ENCODE measurements at regions not wholly inside any gene's neighbourhood (a gene's known extent, or its start where the extent isn't known, plus 50 kb on each side); places are given as distances from the start of the nearest gene placed in this dataset.
"Not testable (repeated sequence)": the region's sequence is repeated elsewhere in the genome, so short reads cannot be mapped to it uniquely, and the experiment has no call there.

- no peak for DNase-seq
Measured at GRCh38 chr3:80408030-80408721, 640.4 kb upstream of the ROBO1 start.

DNA sequence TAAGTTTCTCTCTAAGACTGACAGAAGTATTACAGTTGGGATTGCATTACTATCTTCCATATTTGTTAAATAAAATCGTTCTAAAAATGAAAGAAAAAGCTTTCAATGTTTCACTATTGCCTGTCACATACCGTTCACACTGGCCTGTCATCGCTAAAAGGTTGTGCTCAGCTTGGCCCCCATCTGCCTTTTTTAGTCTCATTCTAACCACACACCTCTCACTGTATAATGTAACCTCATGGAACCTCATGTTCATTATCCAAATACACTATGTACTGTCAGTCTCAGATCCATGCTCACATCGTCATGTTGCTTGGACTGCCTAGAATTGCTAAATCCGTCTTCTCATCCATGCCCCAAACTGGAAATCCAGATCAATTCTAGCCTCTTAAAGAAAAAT is 637.8 kb upstream of the ROBO1 start:
- DNase-seq, result no peak

GRCh38 chr3:80395023-80395422 is 627.2 kb upstream of the ROBO1 start:
- DNase-seq, result no peak

DNA sequence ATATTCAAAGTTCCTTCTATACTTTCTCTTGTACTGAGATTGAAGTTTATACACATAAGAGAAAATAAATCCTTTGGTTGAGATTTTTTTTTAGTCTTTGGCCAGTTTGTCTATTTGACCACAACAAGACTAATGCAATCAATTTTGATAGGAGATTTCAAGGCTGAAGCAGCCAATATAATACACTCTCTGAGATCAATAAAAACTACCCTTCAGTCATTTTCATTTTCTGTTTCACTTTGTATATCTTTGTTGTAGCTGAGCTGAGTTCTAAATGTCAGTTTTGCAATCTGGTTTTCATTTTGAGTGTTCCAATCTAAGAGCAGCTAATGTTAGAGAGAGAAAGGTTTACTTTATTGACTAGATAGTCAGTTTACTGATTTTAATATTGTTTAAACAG is 623.8 kb upstream of the ROBO1 start:
- peak; percentile 4 for DNase-seq

DNA sequence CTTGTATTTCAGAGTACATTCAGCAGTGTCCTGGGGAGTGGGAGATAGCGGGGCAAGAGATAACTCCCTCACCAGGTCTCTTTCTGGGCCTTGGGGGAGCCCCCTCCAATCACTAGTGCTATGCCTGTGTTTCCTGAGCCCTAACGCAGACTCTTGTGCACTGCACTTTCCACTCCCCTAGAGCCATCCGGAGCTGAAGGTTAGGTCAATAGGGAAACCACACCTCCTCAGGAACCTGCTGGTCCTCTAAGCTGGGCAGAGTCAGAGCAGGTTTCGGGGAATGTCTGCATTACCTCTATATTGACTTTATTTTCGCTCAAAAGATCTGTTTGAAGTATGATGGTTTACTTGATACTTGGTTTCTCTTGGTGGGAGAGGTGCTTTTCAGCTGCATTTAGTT is 617.0 kb upstream of the ROBO1 start:
- no peak for DNase-seq

DNA sequence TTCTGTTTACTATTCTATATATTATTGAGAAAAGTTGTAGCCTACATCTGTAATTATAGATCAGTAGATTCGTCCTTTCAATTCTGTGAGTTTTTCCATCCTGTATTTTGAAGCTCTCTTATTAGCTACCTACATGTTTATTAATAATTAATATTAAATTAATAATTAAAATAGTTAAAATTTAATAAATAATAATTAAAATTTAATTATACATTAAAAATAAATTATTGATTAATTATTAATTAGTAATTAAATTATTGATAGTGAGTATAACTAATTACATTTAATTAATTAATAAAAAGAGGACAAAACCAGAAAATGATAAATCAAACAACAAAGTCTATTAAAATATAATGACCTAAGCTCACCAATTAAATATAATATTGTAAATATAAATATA is 606.6 kb upstream of the ROBO1 start:
- no peak for DNase-seq

DNA sequence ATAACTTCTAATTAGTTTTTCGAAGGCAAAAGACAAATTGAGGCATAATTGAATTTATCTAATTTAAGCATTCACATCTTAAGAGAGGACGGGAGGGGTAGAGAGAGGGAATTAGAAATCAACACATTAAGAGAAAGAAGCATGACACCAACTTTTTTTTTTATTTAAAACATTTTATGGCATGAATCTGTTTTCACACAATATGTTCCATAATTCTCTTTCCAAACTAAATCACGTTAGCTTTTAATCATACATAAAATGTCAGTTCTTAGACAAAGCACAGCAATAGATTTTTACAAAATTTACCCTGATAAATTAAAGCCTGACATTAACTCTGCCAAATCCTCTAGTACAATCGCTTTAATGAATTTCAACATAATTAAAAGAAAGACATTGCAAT is 600.8 kb upstream of the ROBO1 start:
- DNase-seq, result no peak

GRCh38 chr3:80366808-80367548 is 599.2 kb upstream of the ROBO1 start:
- peak; percentile 81 for DNase-seq

GRCh38 chr3:80357761-80358160 is 590.0 kb upstream of the ROBO1 start:
- DNase-seq, result no peak

DNA sequence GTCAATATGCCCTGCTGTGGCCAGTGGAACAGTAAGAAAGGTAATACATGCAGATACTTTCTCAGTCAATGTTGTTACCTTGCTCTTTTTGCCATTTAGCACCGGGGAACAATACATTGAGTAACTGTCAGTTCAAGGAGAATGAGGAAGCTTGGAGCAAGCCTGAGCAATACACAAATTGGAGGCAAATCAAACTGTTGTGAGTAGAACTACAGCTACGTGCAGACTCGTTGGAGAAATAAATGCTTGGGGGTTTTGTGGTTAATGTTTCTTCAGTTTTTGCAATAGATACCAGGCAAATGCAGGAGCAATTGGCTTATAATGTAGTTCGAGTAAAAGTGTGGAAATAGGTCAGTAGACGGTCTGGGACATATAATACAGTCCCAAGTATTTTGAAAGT is 587.3 kb upstream of the ROBO1 start:
- peak; percentile 69 for DNase-seq

- DNase-seq, result no peak
Measured at GRCh38 chr3:80351201-80351600, 583.4 kb upstream of the ROBO1 start.

GRCh38 chr3:80350771-80351170 is 583.0 kb upstream of the ROBO1 start:
- DNase-seq, result peak; percentile 53

- no peak for DNase-seq
Measured at GRCh38 chr3:80338366-80338765, 570.6 kb upstream of the ROBO1 start.

- no peak for DNase-seq
Measured at GRCh38 chr3:80334534-80334933, 566.7 kb upstream of the ROBO1 start.

- peak; percentile 10 for DNase-seq
Measured at GRCh38 chr3:80331494-80332170, 563.8 kb upstream of the ROBO1 start.

GRCh38 chr3:80314541-80314940 is 546.7 kb upstream of the ROBO1 start:
- DNase-seq, result not testable (repeated sequence)

- no peak for DNase-seq
Measured at GRCh38 chr3:80308637-80309036, 540.8 kb upstream of the ROBO1 start.

DNA sequence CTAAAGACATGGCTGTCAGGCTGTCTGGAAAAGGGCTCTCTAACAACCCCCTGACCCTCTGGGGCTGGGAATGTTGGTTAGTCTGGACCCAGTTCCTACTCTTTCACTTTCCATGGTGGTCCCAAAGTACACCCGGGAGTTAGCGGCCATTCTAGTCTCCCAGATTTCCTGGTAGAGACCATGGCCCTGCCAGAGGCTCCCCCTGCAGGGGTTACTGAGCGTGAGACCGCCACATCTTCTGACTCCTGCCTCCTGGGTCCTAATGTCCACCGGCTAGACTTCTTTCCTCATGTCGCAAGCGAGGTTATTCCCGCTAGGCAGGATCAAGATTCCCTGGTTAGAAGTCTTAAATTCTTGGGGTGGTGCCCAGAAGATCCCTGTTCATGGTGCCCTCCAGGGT is 540.0 kb upstream of the ROBO1 start:
- DNase-seq, result no peak

DNA sequence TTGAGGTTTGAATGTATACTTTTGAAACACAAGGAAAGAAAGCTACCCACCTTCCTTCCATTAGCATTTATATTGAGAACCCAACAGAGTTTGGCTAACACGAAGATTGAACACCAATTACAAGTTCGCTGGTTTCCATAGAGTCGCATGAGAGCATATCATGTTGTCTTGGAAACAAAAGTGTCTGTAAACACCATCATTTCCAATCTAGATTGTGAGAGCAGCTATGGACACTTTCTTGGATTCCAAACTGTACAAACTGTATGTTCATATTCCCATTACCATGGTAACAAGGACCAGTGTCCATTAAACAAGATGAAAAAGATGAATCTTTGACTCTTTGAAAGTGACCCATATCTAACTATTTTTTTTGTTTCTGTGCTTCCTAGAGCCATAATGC is 529.9 kb upstream of the ROBO1 start:
- DNase-seq, result no peak

DNA sequence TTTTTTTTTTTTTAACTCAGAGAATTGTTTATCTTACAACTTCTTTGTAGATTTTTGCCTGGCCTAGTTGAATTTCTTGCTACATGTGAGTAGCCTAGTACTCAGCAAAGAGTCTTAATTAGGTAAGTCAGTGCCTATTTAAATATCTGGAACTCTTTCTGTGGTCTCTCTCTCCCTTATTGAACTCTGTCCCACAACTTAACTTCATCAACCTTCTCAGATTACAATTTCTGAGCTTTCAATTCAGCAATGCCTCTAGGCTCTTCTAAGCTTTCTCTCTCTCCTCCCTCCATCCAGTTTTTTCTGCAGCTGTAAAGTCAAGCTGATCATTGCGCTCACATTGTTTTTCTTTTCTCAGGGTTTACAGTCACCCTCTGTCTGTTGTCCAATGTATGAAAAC is 517.6 kb upstream of the ROBO1 start:
- no peak for DNase-seq

GRCh38 chr3:80283783-80284182 is 516.0 kb upstream of the ROBO1 start:
- DNase-seq, result no peak

DNA sequence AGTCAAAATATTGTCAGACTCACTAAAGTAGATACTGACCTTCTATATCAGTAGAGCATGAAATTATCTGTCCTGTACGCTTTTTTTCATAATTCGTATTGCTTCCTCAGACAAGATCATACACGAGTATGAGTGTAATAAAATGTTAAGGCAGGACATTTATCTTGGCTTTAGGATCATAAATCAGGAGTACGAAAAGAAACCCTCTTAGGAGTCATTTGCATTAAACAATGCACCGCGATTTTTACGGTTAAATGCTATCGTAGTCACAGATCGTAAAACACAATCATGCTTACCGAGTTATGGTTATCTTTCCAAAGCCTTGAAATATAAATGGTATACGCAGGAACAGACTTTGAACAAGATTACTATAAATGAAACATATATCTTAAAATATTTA is 510.3 kb upstream of the ROBO1 start:
- DNase-seq, result no peak

DNA sequence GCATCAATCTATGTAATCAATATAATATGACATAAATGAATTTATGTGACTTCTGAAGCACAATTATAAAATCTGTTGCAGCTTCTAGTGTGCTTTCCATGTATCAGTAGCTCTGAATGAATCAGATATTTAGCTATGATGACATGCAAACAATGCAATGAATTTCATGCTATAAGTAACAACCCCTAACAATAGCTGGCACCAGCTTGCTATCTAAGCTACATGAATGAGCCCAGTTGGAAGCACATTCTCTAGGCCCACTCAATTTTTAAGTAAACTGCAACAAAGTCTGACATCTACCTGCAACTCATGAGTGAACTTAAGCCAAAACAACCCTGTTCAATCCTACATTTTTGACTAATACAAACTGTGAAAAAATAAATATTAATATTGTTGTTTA is 507.3 kb upstream of the ROBO1 start:
- DNase-seq, result no peak

DNA sequence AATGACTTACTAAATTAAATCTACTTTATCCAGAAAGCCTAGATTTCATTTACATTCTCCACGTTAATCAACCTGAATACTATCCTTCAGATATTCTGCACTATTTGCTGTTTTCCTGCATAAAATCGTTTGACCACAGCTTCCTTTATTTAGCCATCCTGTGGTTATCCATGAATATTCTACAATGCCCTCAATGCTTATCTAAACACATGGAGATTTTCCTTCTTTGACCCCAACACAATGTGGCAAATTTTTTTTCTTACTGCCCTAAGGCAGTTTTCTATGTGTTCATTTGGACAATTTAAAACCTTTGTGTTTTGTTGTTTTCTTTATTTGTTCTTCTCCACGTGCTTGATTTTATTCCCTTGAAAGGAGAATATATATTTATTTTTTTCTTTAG is 495.5 kb upstream of the ROBO1 start:
- peak; percentile 1 for DNase-seq
